NCI-H69 (cell line): ENCODE measurements at regions not wholly inside any gene's neighbourhood (a gene's known extent, or its start where the extent isn't known, plus 50 kb on each side); places are given as distances from the start of the nearest gene placed in this dataset.
A peak's percentile ranks its signal among the peaks of the same experiment; 100 is the strongest.

Source experiments
- DNase-seq: peaks from one replicate; lab custom pipeline; 2025; lab: John Stamatoyannopoulos, UW

DNA sequence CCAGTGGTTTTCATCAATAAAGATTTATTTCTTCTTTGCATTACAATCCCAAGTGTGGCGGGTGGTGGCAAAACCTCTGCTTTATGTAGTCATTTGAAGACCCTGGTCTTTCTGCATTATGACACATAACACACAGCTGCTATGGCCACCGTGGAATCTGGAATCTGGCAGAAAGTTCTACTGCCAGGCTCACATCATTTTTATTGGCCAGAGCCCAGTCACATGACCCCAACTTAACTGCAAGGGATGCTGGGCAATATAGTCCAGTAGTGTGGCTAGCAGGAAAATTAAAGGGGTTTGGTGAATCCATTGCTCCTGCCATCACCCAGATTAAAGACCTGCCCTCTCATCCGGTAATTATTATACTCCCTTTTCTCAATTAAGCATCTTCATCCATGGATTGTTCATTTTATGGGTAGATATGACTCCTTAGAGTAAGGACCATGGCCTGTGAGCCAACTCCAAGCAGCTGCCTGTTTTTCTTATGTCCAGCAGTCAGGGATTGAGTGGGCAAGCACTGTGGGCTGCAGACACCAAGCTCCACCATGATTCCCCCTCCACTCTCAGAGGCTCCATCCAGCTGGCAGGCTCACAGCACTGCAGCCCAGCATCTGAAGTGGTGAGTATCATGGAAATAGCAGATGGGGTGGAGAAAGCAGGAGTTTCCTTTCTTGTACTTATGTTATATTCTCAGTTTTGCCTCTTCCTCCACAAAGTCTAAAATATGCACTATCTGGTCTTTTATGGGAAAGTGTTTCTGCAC is 1030.7 kb downstream of the AACS start:
- DNase-seq, result no peak

GRCh38 chr12:126106706-126107105 is 1041.5 kb downstream of the AACS start:
- no peak for DNase-seq

- no peak for DNase-seq
These were observed 1042.4 kb downstream of the AACS start for GRCh38 chr12:126107659-126108058.

GRCh38 chr12:126108247-126108646 is 1043.0 kb downstream of the AACS start:
- no peak for DNase-seq

DNA sequence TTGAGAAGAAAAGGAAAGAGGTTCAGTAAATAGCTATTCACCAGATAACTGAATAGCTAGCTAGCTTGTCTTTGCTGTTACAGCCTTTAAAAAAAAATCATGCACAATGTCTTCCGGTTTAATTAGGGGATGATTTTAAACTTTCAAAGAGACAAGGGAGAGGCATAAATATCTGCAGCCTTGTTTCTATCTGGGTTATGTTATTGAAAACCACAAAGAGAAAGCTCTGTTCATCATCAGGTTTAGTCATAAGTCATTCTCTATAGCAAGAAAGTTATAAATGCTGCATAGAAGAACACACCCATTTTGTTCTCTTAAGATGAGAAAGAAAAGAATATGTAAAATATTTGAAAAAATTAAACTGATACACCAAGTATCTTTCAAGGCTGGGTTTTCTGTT is 1046.9 kb downstream of the AACS start:
- no peak for DNase-seq

DNA sequence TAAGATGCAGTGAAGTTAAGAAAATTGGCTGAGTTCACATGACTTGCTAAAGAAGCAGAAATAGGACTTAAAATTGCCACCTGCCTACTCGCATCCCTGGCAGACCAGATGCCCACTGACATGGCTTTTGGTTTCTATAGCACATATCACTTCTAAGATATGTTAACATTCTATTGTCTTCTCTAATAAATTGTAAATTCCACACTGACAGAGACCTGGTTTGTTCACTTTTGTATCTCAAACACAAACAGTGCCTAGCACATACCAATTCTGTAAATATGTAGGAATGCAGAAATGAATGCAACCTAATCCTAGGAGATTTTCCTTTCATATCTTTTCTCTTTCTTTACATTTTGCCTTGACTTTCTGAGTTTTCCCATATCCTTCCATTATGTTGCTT is 1047.6 kb downstream of the AACS start:
- DNase-seq, result no peak

DNA sequence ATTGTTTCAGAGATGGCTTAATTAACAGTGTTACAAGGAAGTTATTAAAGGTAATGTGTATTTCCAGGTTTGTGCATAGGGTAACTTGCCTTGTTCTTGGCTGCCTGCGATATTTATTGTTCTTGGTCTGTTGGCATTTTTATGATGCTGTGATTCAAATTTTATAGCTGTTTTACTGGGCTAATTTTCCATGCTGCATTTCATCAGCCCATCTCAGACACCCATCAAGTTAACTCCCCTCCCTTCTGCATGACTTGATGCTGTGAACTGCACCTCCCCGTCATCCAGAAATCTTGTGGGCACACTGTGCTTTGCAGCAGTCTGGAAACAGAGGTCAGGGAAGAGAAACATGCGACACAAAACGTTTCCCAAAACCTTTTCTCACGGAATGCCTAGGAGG is 1049.2 kb downstream of the AACS start:
- DNase-seq, result no peak

DNA sequence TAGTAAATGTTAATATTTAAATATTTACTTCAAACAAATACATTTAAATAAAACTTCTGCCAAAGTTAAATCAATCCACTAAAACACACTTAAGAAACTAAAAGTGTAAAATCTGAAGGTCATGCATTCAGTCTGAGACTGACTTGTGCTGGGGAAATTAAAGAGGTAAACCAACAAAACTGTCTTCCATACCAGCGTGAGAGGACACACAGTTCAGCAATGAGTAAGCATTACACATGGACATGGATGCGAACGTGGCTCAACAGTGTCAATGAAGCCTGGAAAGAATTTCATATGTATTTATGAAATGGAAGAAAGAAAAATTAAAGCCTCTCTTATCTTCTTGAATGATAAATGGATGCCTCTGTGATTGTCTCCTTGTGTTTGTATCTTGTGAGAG is 1052.3 kb downstream of the AACS start:
- DNase-seq, result no peak

DNA sequence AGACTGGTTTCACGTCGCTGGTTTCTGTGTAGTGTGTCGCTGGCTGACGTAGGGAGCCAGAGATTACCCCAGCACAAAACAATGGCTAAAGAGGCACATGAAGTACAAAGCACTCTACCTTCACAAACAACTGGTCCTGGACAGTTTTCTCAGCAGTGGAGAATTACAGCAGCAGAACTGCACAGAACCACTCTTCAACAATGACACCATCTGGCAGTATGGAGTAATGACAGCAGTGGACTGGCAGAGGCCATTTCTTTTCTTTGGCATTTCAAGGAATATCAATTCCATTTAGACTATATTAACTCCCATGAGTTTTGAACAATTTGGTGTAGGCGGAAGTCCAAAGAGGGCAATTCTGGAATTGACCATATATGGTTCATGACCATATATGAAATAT is 1074.1 kb downstream of the AACS start:
- DNase-seq, result no peak

DNA sequence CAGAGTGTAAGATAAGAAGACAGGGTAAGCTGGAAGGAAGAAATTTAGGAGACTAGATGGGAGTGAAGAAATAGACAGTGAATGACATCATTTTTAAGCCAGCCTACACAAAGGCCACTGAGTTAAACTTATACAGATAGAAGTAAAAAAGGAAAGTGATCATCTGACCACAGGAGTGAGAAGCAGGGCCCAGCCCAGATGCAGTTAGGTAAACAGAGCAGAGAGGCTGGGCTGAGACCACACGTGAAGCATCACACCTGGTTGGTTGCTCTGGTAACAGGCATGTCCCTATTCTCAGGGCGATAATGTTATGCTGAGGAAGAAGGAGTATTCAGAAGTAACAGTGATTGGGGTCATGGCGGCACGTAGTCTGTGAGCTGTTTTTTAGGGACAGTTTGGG is 1079.4 kb downstream of the AACS start:
- no peak for DNase-seq

DNA sequence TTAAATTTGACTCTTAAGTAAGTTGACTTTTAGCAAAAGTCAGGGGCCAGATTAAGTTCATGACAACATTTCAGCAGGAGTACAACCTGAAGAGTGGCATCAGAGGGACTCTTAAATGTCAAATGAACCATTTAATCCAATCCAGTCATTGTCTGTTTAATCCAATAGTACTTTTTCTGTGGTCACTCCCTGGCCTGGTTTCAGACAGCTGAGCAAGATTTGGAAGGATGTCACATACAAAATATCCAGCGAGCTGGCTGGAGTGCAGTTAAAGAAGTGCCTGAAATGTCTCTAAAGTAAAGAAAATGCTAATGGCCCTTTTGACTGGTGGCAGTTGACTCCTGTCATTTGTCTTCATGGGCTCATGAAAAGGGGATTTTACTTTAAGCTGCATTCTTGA is 1082.1 kb downstream of the AACS start:
- no peak for DNase-seq

DNA sequence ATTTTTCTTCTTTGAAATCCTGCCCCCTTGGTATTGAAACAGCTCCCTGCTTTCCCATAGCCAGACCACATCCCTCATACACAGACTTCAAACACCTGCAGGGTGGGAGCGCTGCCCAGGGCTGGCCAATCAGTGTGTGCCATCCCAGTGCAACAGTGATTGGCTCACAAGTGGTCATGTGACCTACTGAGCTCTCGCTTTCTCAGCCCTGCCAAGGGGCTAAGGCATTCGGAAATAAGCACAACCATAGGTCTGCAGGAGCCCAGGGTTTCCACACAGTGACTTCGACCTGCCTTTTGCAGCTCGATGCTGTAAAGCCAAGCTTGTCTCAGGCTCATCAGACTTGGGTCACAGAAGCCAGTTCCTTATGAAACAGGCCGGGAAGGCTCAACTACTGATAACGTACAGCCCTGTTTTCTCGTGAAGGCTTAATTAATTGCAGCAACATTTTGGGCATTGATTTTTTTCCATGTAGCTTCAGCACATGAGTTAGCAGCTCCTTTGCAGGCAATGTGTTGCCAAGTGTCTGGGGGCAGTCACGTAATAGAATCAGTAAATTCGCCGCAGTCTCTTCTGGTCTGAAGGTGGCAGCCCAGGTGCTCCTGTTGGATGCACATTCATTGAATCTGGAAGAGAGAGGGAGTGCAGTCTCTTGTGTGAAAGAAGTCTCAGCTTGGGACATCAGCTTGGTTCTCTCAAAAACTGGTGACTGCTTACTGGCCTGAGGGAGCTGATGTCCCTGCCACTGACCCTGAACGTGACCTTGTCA is 1091.8 kb downstream of the AACS start:
- peak; percentile 5 for DNase-seq

DNA sequence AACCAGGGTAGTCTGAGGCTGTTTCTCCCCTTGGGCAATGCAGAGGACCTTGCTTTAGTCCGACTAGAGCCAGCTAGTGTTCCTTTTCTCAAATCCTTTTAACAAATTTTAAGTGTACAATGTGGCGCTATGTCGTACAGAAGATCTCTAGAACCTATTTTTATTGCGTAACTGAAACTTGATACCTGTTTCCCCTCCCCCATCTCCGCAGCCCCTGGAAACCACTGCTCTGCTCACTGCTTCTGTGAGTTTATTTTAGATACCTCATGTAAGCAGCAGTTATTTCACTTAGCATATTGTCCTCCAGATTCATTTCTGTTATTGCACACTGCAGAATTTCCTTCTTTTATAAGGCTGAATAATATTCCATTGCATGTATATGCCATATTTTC is 1092.3 kb downstream of the AACS start:
- DNase-seq, result no peak

DNA sequence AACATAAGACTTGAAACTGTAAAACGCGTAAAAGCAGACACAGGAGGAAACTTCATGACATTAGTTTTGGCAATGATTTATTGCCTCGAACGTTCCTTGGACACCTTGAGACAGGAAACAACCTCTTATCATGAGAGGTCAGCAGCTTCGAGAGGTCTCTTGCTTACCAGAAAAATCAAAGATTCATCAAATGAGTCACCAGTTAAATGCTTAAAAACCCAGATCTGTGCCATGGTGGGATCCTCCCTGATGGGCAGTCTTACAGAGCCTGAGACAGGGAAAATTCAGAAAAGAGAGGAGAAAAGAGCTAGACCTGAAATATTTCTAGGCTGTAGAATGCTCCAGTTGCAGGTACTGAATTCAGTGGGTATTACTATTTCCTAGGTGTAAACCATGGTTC is 1093.9 kb downstream of the AACS start:
- no peak for DNase-seq

GRCh38 chr12:126160912-126161311 is 1095.7 kb downstream of the AACS start:
- no peak for DNase-seq

GRCh38 chr12:126163984-126164383 is 1098.7 kb downstream of the AACS start:
- no peak for DNase-seq

GRCh38 chr12:126171937-126172559 is 1106.8 kb downstream of the AACS start:
- no peak for DNase-seq

DNA sequence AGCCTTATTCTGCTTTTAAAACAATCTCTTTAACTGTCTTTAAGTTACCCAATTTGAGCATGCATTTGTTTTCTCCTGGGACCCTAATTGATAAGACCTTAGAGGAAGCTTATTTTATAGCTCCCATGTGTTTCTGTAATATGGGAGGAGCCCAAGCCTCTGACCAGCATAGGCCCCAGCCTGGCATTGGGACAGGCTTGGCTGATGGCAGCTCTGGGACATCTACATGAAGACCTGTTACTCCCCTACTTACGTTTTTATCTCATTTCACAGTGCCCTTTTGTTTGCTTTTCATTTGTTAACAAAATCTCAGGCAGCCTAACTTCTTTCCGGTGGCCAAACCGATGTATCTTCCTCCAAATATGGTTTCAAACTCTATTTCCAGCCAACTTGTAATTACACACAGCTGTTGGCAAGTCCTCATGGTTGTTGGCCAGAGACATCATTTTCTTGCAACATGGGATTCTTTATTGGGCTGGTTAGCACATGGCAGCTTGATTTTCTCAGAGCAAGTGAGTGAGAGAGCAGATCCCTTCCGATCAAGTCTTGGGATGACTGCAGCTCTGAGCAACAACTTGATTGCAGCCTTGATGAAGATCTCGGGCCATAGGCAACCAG is 1117.5 kb downstream of the AACS start:
- DNase-seq, result no peak

DNA sequence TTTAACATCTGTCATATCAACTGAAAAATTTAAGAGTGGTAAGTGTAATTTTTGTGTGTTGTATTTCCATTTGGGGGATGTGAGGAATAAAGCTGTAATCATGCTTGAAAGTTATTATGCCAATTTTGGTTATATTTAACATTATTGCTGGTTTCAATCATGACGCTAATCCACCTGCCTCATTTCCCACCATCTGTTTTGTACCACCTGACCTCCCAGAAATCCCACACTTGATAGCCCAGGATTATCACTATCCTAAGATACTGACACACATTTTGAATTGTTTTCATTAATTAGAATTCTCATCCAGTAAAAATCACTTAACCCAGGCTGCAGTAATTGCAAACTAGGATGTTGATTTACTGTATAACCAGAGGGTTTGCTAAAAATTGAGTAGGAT is 1119.8 kb downstream of the AACS start:
- no peak for DNase-seq

DNA sequence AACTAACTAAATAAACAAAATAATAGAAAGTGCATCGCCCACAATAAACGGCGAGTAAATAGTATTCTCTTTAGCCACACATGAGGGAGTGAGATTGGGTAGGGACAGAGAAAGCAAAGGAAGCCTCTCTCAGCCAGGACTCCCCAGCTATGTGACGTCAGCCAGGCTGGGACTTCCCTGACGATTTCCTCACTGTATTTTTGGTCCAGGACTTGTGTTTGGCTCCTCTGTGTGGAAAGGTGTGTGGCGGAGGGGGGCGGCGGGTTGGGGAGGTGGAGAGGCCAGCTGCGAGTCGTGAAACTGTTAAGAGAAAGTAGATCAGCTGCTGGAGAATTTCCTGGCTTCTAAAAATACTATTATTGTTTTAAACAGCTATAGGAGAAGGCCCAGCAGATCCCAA is 1124.6 kb downstream of the AACS start:
- DNase-seq, result no peak

DNA sequence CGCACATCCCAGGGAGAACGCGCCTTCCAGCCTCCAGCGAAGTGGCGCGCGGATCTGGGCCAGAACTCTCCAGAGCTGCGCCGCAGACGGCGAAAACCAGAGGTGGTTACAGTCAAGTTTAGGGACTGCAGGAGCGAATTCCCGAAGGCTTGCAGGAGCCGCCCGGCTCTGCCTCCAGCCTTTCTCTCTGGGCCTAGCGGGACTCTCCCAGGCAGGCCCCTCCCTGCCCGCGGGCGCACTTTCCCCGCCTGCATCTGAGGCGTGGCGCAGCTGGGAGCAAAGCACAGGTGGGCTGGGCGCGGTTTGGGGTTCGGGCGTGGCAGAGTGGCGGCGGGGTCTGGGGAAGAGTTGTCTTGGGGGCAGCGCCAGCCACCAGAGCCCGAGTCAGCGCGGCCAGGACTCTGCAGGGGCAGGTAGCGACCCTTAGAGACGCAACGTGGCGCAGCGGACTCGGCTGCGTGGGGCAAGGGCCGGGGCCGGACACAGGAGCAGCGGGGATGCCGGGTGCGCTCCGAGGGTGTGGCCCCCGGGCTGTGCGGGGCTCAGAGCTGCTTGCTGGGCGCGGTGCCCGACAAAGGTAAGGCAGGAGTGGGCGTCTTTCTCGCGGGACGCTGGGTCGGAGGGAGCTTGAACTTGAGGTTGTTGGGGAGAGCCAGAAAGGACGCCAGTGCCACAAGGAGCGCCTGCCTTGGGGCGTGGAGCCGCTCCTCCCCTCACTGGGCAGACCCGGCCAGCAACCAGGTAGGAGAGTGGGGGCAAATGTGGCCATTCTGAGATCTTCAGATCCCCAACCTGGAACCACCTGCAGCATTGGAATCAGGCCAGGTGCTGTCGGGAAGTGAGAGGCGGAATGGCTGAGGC is 1126.0 kb downstream of the AACS start:
- peak; percentile 44 for DNase-seq

- DNase-seq, result no peak
These were observed 1126.7 kb downstream of the AACS start for GRCh38 chr12:126191949-126192348.
